Breast epithelium (tissue), 3 donors: ENCODE measurements at regions not wholly inside any gene's neighbourhood (a gene's known extent, or its start where the extent isn't known, plus 50 kb on each side); places are given as distances from the start of the nearest gene placed in this dataset.

ENCODE experiments used
- POLR2A ChIP-seq: fragments of 450-650 bp; IDR thresholded peaks from one replicate; pipeline ENCODE4 v1.6.1; 2016; ENCODE audit warnings: antibody characterized with exemption, mild to moderate bottlenecking, moderate library complexity
- TF ChIP-seq, protein P1 (sequence below), 3 donors: fragments of 450-650 bp; IDR thresholded peaks; one replicate each; pipeline ENCODE4 v1.5.1; 2016 to 2017; ENCODE audit warnings: antibody characterized with exemption in 3 of 3, mild to moderate bottlenecking in 3 of 3, moderate library complexity in 3 of 3

DNA sequence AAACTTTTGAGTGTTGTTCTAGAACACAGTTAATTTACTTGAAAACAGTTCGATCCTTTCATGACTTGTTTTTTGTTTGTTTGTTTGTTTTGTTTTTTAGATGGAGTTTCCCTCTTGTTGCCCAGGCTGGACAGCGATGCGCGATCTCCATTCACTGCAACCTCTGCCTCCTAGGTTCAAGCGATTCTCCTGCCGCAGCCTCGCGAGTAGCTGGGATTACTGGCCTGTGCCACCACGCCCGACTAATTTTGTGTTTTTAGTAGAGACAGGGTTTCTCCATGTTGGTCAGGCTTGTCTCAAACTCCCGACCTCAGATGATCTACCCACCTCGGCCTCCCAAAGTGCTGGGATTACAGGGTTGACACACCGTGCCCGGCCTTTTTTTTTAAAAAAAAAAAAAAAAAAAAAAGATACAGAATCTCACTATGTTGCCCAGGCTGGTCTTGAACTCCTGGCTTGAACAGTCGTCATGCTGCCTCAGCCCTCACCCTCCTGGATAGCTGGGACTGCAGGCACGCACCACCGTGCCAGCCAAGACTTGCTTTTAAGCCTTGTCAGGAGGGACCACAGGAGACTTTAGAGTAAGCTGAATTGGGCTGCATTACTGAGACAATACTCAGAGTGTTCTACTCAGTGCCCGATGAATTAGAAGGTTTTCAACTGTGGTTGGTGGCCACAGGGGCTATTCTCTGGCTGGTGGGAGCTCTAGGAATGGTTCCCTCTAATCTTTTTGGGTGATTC, 76.7 kb upstream of the SLC22A16 start:
- TF ChIP-seq, protein P1, sequence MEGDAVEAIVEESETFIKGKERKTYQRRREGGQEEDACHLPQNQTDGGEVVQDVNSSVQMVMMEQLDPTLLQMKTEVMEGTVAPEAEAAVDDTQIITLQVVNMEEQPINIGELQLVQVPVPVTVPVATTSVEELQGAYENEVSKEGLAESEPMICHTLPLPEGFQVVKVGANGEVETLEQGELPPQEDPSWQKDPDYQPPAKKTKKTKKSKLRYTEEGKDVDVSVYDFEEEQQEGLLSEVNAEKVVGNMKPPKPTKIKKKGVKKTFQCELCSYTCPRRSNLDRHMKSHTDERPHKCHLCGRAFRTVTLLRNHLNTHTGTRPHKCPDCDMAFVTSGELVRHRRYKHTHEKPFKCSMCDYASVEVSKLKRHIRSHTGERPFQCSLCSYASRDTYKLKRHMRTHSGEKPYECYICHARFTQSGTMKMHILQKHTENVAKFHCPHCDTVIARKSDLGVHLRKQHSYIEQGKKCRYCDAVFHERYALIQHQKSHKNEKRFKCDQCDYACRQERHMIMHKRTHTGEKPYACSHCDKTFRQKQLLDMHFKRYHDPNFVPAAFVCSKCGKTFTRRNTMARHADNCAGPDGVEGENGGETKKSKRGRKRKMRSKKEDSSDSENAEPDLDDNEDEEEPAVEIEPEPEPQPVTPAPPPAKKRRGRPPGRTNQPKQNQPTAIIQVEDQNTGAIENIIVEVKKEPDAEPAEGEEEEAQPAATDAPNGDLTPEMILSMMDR (IDR thresholded peaks at IDR 0.05), result no peak
- no peak for TF ChIP-seq POLR2A
